NT2/D1 (cell line): ENCODE measurements at regions not wholly inside any gene's neighbourhood (a gene's known extent, or its start where the extent isn't known, plus 50 kb on each side); places are given as distances from the start of the nearest gene placed in this dataset.

Experiments
- SUZ12 ChIP-seq: IDR thresholded peaks from 2 replicates; pipeline ENCODE4 v1.6.1; 2011; ENCODE audit not compliant: insufficient read length, insufficient read depth; ENCODE audit errors: extremely low read depth
- YY1 ChIP-seq: IDR thresholded peaks from 2 replicates; pipeline ENCODE4 v1.6.1; 2011; ENCODE audit not compliant: insufficient read length, insufficient read depth
- ZNF274 ChIP-seq: IDR thresholded peaks from 2 replicates; pipeline ENCODE4 v1.6.1; 2011; ENCODE audit warnings: mild to moderate bottlenecking, low read depth, low read length

GRCh38 chr5:67921004-67921601 is 294.5 kb upstream of the PIK3R1 start:
- no peak for TF ChIP-seq YY1
- no peak for TF ChIP-seq ZNF274
- no peak for TF ChIP-seq SUZ12
